HuH-7.5 (cell line): ENCODE measurements at regions not wholly inside any gene's neighbourhood (a gene's known extent, or its start where the extent isn't known, plus 50 kb on each side); places are given as distances from the start of the nearest gene placed in this dataset.

Experiments
- DNase-seq: peaks from one replicate; pipeline ENCODE4 v3.0.0; 2011; ENCODE audit warnings: low spot score

- no peak for DNase-seq
Measured at GRCh38 chr10:44822349-44822748, 88.8 kb upstream of the TMEM72 start.

GRCh38 chr10:44822966-44823365 lies 88.2 kb upstream of the TMEM72 start:
- no peak for DNase-seq

- DNase-seq, result no peak
Measured at GRCh38 chr10:44824607-44825006, 86.5 kb upstream of the TMEM72 start.

- DNase-seq, result no peak
Measured at GRCh38 chr10:44827431-44828006, 83.6 kb upstream of the TMEM72 start.

GRCh38 chr10:44828508-44829142 lies 82.5 kb upstream of the TMEM72 start:
- no peak for DNase-seq

GRCh38 chr10:44829426-44829825 lies 81.7 kb upstream of the TMEM72 start:
- no peak for DNase-seq

GRCh38 chr10:44830022-44830421 lies 81.1 kb upstream of the TMEM72 start:
- no peak for DNase-seq

GRCh38 chr10:44831581-44831980 lies 79.6 kb upstream of the TMEM72 start:
- no peak for DNase-seq

GRCh38 chr10:44832595-44833390 lies 78.3 kb upstream of the TMEM72 start:
- no peak for DNase-seq

GRCh38 chr10:44834131-44834530 lies 77.0 kb upstream of the TMEM72 start:
- no peak for DNase-seq

GRCh38 chr10:44835300-44835699 lies 75.8 kb upstream of the TMEM72 start:
- no peak for DNase-seq

- DNase-seq, result no peak
Measured at GRCh38 chr10:44843484-44843883, 67.7 kb upstream of the TMEM72 start.

GRCh38 chr10:44845361-44846175 lies 65.6 kb upstream of the TMEM72 start:
- no peak for DNase-seq

GRCh38 chr10:44847110-44847509 lies 64.0 kb upstream of the TMEM72 start:
- DNase-seq, result no peak

- DNase-seq, result no peak
Measured at GRCh38 chr10:44848211-44848610, 62.9 kb upstream of the TMEM72 start.

GRCh38 chr10:44849936-44850335 lies 61.2 kb upstream of the TMEM72 start:
- DNase-seq, result no peak

- no peak for DNase-seq
Measured at GRCh38 chr10:44850356-44850934, 60.7 kb upstream of the TMEM72 start.

- no peak for DNase-seq
Measured at GRCh38 chr10:44851413-44851812, 59.7 kb upstream of the TMEM72 start.

GRCh38 chr10:44851881-44852280 lies 59.3 kb upstream of the TMEM72 start:
- DNase-seq, result no peak

- no peak for DNase-seq
Measured at GRCh38 chr10:44853148-44853734, 57.9 kb upstream of the TMEM72 start.

GRCh38 chr10:44853796-44854195 lies 57.3 kb upstream of the TMEM72 start:
- no peak for DNase-seq
